HG02610 (cell line): ENCODE measurements at regions not wholly inside any gene's neighbourhood (a gene's known extent, or its start where the extent isn't known, plus 50 kb on each side); places are given as distances from the start of the nearest gene placed in this dataset.

Experiments used
- ATAC-seq: cut with Tn5 transposase; IDR thresholded peaks from one replicate; pipeline ENCODE4 v1.9.1; 2021; ENCODE audit warnings: mild to moderate bottlenecking, moderate library complexity; ENCODE audit not compliant: unreplicated experiment

DNA sequence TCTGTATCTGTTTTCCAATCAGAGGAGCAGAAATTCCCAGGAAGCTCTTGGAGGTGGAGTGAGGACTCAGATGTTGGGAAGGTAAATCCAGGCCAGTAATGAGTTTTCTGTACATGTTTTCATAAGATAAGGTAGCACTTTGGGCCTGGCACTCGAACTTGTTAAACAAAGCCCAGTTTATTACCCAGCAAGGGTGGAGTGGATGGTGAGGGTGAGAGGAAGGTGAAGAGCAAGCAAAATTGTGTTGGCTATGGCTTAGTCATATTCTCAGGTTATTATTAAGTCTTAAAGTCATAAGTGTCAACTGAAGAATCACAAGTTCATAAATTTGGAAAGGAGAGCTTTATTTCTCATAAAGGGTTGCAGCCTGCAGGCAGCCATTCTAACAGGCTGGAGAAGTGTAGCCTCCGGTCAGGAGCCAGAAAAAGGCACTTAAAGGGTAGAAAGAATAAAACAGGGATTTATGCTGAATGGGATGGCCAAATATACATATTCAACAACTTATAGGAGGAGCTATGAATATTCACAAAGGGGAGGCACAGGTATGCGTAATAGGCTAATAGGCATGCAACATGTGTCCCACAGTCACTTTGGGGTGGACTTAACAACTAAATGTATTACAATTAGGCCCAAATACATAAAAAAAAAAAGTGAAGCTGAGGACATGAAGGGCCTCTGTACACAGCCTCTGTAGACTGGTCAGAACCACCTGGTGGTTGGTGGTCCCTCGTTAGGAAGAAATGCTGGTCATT is 523.9 kb downstream of the LMO4 start:
- ATAC-seq, result no peak

DNA sequence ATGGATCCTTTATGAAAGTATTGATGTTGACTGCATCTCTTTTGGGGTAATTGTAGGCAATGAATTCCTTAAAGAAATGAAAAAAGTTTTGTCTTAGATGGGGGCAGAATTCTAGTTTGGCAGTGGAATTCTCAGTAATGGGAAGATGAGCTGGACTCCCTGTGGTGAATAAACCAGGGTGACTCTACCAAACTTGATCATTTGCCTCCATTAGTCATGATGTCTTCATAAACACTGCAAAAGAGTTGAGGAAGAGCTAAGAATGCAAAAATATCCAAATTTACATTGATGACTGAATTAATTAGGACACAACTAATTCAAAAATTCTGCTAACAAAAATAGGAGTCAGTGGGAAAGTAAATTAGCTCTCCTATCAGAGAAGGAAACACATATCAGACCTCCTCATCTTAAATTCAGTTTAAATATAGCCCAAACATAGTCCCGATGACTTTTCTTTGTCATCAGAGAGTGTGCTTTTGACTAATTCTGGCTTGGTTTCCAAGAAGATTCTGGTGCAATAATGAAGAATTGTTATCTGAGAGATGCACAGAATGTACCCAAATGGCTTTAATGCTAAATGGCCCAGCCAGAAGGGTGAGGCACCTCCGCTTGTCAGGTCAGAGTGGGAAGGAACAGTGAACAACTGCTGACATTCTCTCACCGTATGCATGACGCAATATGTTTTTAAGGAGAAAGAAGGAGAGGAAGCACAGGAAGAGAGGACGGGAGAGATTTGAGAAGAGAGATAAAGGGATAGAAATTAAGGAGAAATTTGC is 525.1 kb downstream of the LMO4 start:
- ATAC-seq, result no peak

DNA sequence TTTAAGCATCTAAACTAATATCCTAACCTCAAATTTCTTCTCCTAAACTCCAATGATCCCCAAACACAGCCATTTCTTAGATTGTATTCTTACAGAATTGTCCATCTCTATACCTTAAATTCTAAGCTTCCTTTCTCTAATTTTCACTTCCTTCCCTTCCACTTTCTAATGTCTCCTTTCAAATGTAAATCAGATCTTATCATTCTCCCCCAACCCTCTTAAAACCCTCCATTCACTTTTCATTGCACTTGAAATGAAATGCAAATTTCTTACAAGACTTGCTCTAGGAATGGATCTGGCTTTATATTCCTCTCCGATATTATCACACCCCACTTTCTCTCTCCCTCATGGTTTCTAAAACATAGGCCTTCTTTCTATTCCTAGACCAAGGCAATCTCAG is 534.6 kb downstream of the LMO4 start:
- no peak for ATAC-seq

DNA sequence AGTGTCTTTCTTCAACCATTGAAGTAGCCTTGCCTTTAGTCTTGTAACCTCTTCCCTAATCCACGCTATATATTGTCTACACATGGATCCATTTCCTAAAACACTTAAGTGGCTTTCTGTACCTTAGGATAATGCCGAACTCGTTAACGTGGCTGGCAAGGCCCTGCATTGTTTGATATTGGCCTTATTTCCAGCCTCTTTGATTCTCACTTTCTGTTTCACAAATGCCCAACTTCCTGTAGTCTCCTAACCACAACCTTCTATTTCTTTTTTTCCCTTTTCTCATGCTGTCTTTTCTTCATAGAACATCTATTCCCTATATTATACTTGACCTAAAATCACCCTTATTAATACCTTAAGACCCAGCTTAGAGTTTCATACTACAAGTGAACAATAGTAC is 536.0 kb downstream of the LMO4 start:
- ATAC-seq, result no peak

DNA sequence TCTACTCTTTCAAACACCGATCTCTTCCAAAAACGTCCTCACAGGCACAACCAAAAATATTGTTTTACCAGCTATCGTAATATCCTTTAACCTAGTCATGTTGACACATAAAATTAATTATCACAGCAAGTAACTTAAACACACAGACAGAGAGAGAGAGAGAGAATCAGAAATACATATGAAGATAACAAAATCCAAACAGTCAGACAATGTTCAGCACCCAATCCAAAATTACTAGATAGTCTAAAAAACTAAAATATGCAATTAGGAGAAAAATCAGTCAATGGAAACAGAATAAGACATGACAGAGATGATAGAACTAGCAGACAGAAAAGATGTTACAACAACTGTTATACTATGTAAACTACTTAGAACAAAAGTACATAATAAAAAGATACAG is 537.7 kb downstream of the LMO4 start:
- ATAC-seq, result no peak

DNA sequence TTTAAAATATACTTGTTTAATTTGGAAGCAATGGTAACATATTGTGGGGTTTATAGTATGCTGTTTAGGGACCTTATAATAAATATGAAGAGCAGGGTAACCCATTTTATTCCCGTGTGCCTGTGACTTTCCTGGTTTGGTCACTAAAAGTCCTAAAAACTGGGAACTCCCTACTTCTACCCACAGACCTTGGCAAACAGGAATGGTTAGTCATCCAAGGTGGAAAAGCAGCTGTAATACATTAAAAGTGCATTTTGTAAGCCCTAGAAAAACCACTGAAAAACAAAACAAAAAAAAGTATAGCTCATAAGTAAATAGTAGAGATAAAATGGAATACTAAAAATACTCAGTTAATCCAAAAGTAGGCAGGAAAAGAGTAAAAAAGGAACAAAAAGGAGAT is 538.9 kb downstream of the LMO4 start:
- ATAC-seq, result no peak

DNA sequence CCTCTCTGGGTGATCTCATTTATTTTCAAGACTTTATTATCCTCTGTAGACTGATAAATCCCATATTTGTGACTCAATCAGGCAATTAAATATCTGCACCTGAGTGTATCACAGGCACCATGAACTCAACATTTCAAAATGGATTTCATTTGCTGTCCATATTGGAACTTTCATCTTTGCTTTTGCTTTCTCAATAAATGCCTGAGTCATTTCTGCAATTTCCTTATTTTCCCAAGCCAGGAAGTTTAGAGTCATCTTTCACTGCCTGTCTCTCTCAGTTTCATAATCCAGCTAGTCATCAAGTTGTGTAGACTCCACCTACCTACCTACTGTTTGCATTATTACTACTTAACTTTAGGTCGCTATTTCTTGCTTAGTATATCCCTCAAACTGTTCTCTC is 540.9 kb downstream of the LMO4 start:
- ATAC-seq, result no peak

DNA sequence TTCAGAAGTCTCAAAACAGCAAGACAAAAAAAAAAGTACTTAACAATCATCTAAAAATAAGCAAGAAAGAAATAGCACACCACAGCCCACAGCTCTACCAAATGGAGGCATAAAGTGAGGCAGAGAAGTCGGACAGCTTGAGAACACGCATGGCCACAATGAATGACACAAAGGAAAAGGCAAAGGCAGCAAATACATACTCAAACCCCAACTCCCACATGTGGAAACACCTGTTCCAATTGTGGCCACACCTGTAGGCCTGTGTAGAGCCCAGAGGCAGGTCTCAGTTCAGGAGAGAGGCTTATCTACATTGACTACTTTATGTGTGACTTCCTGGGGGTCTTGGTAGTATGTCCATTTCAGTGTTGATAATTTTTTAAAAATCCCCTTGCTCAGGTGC is 543.5 kb downstream of the LMO4 start:
- ATAC-seq, result no peak

DNA sequence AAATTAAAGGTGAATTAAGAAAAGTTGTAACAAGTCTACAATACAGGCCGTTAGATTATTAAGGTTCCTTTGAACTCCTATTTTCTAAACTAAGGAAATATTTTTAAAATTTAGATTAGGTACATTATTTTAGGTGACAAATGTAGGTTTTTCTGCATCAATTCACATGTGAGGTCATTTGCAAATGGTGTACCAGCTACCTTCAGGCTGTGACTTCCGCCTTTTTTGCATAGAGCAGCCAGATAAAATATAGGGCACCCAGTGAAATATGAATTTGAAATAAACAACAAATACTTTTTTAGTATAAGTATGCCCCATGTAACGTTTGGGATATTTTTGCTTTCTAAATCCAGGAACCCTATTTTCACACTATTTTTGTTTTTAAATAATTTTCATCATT is 544.0 kb downstream of the LMO4 start:
- no peak for ATAC-seq

DNA sequence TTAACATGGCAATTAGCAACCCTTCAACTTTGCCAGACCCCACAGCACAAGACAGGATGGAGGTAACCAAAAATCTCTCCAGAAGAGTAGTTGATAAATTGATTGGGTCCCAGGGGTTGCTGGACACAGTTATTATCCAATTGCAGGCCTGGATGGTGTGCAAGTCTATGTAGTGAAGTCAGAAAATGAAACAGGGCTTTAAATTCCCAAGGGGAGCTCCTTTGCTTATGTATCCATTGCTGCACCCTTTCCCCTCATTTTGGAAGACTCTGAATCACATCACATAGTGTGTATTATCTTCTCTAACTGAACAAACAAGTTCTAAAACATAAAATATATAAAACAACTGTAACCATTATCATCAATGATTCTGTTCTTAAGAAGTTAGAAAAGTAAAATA is 550.2 kb downstream of the LMO4 start:
- ATAC-seq, result no peak

DNA sequence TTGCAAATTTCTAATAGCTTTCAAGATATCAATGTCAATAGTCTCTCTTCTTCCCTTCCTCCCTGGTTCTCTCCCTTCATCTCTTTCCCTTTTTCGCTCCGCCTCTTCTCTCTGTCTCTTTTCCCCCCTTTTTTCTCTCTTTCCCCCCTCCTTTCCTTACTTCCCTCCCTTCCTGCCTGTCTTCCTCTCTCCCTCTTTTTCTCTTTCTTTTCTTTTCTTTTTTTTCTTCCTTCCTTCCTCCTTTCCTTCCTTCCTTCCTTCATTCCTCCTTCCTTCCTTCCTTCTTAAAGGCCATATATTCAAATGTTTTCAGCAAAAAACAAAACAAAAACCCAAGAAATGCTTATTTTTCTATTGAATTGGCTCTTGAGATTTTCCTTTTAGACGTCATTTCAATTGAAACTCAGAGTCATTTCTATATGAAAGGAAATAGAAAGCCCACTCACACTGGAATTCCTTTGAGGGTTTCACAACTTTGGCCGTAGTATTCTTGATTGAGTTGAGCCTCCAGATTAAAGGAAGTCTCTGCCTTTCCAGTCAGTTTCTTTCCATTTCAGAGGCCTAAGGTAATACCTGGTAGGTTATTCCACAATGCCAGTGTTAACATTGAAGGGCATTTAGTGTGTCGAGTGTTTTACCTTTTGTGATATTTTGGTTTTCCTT is 551.5 kb downstream of the LMO4 start:
- ATAC-seq, result no peak

DNA sequence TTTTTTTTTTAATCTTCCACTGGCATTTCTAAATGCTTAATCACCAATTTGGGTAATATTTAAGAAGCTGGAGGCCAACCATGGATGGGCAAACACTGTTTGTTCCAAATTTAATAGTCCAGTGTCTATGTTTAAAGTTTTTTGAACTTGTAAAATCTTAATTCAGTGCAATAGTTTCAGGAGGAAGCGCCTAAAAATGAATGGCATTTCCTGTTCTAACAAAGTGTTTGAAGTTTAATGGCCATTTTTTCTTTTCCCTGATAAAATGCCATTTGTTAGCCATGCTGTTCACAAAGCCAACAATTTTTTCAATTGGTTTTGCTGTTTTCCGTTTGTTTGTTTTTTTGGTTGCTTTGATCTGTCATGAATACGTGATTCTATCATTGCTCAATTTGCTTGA is 552.1 kb downstream of the LMO4 start:
- no peak for ATAC-seq

DNA sequence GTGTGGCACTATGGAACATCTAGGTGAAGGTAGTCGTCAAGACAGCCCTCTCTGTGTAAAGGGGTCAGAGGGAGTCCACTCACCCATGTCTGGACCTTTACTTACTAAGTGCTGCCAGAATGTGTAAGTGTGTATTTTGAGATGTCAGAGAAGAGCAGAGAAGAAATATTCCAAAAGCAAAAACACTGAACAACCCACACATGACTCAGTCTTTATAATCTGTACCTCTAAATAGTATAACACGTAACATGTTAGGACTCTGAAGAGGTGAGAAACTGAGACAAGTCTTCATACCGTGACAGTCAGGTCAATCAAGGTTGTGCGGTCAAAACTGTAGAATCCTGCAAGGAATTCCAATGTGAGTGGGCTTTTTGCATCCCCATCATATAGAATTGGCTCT is 555.2 kb downstream of the LMO4 start:
- ATAC-seq, result no peak

DNA sequence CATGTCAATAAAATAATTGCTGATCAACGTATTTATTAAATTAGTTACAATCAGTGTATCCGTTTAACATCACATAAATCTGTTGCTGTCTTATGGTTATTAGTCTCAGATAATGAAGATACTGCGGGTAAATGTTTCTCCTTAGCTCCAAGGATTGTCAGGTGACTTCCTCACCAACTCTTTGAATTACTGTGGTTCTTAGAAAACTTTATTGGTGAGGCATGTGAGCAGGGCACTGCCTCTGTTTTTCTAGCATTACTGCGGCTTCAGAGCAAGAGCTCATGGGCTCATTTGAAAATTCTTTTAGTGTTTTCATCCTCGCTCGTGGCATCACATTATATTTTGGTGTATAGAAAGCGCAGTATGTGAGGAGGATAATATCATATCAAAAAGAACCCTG is 555.9 kb downstream of the LMO4 start:
- ATAC-seq, result no peak

DNA sequence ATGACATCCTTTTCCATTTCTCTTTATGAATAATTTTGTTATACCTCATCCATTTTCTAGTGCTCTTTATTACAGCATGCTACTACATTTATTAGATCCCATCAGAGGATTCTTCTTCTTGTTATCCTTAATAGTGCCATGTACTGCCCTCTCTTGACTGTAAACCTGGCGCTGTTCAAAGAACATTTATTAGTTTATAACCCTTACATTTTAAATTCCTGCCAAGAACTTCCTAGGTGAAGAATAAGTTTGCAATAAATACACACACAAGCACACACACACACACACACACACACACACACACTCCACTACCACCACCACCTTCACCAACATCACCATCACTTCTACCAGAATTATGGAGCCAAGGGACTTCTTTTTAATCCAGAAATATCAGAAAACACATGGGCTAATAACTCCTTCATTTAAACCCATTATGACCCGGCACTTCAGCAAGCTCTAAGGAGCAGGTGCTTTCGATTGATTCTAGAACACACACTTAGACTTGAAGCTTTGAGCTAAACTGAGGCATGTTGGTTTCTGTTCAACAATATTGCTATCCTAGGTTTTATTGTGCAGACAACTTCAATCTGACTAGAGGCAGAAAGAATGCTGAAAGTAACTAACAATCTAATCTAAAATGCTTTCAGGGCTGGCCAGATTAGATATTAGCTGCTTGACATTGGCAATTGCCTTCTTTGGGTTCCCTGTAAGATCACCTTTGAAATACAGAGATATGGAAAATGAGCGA is 556.8 kb downstream of the LMO4 start:
- ATAC-seq, result no peak

DNA sequence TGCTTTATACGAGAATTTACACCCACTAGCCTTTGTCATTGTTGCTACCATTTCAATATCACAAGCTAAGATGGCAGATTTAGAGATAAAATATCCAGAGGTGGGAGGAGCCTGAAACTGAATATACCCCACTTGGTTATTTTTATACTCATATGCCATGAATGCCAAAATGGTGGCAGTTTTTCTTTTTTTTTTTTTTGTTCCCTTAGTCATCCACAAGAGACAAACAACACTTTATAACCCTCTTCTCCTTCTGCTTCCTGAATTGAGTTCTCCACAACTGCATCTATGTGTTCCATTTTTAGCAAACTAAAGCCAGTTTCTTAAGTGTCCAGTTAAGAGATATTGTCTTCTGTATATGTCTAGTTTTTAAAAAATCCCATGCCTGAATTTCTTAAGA is 558.4 kb downstream of the LMO4 start:
- no peak for ATAC-seq

DNA sequence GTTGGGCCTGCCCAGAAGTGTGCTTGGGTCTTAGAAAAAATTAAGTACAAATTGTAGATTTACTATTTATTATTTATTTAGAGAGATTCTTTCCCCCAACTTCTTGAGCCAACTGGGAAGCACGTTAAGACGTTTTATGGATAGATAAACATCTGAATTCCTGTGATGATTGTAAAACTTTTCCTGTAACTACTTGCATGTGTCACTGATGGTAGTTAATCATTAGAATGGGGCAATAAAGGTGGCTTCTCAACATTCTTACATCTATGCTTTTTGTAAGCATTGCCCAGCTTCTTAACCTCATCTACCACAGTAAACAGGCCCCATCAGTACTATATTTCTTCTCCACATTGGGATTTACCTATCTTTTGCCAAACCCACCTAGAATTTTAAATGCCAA is 559.8 kb downstream of the LMO4 start:
- ATAC-seq, result no peak

DNA sequence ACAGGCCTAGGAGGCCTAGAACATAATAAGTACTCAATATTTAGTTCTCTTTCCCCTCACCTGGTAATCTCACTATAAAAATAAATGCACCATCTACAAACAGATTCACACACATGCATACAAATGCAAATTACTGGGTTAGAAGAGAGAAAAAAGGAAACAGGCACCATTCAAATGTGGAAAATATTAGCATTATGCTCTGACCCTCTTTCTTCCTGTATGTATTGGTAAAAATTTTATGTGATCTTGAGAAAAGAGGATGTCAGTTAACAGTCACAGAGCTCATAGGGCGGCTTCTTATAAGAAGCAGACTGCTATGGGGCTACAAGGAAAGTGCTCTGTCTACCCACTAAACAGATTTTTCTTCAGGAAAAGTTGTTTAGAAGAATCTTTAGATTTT is 565.4 kb downstream of the LMO4 start:
- no peak for ATAC-seq

DNA sequence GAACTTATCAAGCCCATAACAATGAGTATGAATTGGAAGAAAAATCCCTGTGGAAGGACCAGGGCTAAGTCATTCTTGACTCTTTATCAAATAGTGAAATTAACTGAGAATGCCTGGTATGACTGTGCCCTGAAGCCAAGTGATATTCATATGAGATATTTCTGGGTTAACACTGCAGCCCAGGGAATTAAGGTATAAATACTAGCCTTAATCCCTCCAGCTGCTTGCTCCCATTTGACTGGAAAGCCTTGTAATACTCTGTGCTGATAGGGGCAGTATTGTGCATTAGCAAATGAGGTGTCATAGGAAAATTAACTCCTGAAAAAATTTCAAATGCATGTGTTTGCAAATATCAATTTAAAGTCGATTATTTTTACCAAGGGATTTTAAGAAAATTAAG is 568.8 kb downstream of the LMO4 start:
- no peak for ATAC-seq

DNA sequence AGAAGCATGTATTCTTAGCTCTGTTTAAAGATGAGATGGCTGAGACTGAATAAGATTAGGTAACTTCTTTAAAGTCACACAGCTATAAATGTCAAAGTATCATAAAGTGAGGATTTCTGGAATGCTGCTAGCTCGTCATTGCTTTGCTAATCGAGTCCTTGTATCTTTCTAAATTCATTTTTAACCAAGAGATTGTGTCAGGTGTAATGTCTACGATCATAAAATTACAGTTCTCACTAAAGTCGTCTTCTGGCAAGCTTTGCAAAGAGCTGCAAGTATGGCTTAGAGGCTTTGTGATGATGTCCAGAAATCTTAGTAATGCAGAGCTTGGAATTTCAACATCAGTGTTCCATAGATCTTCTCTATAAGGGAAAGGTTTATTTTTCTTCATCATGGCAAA is 569.8 kb downstream of the LMO4 start:
- ATAC-seq, result no peak

DNA sequence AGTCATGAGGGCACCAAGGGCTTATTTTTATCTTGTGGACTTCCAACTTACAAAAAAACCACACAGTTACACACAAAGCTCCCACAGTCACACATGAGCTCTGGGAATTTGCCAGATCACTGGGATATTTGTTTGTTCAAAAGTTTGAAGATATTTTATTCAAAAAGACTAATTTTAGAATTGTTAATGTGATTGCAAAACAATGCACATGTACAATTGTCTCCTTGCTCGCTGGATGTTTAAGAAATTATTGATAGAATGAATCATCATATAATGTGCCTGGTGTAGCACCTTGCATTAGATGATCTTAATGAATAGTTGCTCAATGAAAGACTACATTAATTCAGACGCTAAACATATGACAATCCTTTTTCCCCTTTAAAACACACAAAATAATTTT is 570.3 kb downstream of the LMO4 start:
- no peak for ATAC-seq
